NK-92 treated with Interleukin-12 subunit alpha and Interleukin-12 subunit beta, amount 100 ng/mL, for 24 hours (cell line): ENCODE measurements at regions not wholly inside any gene's neighbourhood (a gene's known extent, or its start where the extent isn't known, plus 50 kb on each side); places are given as distances from the start of the nearest gene placed in this dataset.
"Not testable (repeated sequence)": the region's sequence is repeated elsewhere in the genome, so short reads cannot be mapped to it uniquely, and the experiment has no call there.

Experiments used
- DNase-seq: peaks from one replicate; lab custom pipeline; 2025; lab: John Stamatoyannopoulos, UW

DNA sequence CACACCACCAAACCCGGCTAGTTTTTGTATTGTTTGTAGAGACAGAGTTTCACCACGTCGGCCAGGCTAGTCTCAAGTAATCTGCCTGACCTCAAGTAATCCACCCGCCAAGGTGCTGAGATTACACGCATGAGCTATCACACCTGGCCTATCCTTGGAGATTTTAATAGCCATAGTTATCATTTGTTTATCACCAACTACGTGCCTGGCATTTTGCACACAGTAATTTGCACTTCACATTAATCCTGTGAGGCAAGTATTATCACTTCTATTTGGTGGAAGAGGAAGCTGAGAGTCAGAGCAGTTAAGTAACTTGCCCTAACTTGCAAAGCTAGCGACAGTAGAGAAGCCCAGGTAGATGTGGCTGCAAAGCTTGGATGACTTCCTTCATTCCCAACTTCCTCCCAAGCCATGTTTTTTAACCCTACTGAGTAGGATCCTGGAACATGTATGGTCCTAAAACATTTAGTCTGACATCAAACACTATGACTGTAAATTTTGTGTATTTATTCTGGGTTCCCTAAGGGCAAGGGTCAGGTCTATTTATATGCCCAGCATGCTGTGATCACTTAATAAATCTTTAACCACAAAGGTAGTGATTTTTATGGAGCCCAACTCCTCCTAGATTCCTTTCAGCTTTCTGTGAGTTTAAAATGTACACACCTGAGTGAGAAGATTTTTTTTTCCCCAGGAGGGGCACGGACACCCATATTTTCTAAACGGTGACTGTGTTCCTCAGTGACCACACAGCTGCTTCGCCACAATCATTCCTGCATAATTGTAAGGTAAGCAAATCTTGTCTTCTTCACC lies 100.2 kb upstream of the RAI14 start:
- no peak for DNase-seq

DNA sequence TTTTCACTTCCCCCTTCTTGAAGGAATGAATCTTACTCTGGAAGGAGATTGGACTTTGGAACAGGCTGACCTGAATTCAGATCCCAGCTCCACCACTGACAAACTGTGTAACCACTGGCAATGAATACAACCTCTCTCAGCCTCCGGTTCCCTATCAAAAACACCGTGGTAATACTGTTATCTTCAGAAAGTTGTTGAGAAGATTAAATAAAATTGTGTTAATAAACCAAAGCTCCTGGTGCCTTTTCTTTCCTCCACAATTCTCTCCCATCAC lies 99.7 kb upstream of the RAI14 start:
- DNase-seq: no peak

- not testable (repeated sequence) for DNase-seq
These were observed 94.5 kb upstream of the RAI14 start for GRCh38 chr5:34561581-34561980.

GRCh38 chr5:34562791-34563190 lies 93.3 kb upstream of the RAI14 start:
- no peak for DNase-seq

GRCh38 chr5:34563269-34563668 lies 92.9 kb upstream of the RAI14 start:
- DNase-seq: no peak

GRCh38 chr5:34563931-34564709 lies 92.0 kb upstream of the RAI14 start:
- no peak for DNase-seq

DNA sequence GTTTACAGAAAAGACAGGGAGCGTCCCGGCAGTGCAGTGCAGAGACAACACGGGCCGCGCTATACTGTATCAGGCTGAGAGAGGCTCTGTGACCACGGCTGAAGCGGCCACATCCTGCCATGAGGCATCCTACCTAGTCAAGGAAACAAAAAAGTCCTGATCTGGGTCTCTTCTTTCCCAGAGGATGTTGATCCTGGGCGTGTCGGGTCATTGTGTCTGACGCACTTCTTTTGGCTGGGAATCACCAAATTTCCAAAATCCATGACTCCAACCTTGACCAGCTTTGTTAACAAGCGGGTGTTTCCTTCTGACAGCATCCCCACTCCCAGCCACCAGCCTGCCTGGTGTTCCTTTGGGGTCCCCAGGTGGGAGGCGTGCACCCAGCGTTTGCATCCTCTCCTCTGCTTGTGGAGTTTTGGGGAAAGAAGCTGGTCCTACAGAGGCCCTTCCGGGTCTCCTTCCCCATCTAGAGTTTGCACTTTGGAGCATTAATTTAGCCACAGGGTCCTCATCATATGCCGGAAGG lies 91.4 kb upstream of the RAI14 start:
- no peak for DNase-seq

GRCh38 chr5:34570143-34570542 lies 86.0 kb upstream of the RAI14 start:
- no peak for DNase-seq

DNA sequence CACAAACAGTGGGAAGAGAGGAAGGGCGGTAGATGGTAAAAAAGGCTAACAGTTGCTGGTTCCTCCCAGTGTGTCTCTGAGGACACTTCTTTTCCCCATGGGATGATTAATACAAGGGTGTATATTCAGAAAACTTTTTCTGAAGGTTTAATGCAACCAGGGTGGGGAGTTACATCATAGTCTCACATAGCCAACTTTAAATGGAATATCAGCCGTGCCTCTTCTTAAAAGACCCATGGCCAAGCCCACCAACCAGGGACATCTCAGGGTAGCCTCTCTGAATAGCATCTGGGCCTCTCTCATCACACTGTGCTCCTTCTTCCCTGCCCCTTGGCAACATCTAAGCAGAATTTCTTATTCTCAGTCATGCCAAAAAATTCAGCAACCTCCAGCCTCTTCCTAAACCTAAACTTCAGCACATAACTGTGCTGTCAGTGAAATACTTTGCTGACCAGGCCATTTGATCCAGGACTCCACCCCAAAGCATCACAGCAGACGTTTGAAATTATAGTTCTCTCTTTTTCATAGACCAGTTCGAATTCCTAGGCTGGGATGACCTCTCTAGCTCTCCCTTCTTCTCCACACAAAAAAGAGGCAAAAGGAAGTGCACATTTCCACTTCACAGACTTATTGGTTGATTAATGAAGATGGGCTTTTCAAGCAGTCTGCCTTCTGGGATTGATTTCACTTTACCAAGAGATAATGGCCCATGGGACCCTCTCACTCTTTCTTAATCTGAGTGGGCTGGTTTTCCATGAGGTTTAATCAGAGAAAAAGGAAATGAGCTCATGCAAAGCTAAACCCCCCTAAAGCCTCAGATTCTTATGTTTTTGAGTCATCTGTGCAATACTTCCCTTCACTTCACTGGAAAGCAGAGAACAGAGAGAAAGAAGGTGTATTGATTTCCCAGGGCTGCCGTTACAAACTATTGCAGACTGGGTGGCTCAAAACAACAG lies 85.1 kb upstream of the RAI14 start:
- no peak for DNase-seq

- DNase-seq: no peak
These were observed 84.5 kb upstream of the RAI14 start for GRCh38 chr5:34571677-34572041.

DNA sequence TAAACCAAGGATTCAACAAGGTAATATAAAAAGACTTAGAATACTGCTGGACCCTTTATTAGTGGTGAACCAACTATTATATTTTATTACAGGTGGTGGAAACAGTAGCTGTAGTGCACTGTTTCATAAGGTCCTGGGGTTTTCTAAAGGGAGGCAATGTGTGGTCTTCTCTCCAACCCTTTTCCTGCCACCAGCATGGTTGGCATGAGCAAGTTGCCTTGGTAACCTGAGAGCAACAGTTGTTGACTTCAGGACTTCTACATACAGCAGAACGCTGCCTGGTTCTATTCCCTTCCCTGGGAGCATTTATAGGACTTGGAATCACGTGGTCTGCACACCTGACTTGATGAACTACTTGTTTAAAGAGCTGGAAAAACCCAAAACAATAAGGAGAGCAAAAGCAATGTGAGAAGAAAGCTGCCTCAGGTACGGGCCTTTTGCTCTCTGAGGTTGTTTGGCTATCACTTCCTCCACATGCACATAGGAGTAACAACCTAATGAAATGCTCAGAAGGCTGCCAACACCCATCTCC lies 81.1 kb upstream of the RAI14 start:
- DNase-seq: no peak

- no peak for DNase-seq
These were observed 79.0 kb upstream of the RAI14 start for GRCh38 chr5:34576891-34577666.

GRCh38 chr5:34578962-34579361 lies 77.2 kb upstream of the RAI14 start:
- no peak for DNase-seq

DNA sequence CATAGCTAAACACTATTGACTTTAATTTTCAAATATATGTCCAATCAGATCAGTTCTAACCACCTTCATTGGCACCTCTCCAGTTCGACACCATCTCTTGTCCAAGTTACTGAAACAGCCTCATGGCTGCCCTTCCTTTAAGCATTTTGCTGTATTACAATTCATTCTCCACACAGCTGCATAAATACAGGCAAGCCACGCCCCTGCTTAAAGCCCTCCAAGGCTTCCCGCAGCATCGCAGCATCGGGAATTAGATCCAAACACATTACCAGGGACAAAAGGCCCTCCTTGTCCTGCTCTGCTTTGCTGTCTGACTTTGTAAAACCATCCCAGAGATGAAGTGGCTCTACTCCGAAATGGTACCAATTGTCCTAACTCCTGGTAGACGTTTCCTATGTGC lies 75.1 kb upstream of the RAI14 start:
- no peak for DNase-seq

- DNase-seq: no peak
These were observed 73.8 kb upstream of the RAI14 start for GRCh38 chr5:34582371-34582770.

GRCh38 chr5:34583167-34583566 lies 73.0 kb upstream of the RAI14 start:
- no peak for DNase-seq

GRCh38 chr5:34584165-34584564 lies 72.0 kb upstream of the RAI14 start:
- DNase-seq: no peak

DNA sequence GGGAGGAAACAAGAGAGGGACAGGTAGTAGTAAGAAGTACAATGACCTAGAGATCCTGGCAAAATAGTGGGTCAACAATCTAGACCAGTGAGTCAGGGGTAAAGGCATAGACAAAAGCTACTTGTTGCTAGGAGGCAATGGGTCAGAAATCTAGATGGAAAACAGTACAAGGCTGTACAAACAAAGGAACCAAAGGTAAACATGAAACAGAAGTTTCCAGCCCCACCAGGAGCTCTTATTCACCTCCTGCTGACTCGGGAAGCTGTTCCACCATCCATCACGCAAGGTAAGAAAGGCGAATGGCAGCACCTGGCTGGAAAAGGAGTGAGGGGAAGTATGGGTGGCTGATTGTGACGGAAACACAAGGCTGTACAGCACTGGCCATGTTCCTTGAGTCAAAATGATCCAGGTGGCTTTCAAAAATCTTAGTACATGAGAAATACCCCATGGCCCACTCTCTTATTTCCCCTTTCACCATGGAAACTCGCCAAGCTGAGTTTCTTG lies 70.5 kb upstream of the RAI14 start:
- no peak for DNase-seq

DNA sequence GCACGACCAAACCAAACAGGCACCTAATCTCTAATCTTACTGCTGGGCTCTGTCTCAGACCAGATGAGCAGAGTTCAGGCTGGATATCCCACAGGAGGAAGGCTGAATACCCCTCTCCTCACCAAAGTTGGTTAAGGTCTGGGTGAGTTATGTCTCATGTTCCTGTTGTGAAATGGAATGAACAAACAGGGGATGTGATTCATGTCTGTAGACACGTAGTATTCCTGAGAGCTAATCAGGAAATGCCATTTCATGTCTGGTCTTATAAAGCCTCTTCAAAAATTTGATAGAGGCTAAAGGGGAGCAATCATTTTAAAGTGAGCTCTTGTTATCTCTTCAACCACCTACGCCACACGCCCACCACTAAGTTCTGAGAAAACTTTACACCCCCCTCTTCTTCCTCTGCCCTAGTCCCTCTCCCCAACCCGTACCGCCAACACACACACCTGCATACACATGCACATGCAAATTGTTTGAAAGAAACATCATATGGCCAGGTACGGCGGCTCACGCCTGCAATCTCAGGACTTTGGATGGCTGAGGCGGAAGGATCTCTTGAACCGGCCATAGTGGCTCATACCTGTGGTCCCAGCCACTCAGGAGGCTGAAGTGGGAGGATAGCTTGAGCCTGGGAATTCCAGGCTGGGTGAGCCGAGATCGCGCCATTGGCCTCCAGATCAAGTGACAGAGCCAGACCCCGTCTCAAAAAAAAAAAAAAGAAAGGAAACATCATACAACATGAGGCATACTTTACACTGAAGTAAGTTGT lies 69.8 kb upstream of the RAI14 start:
- DNase-seq: no peak
